COLO829 (cell line): ENCODE measurements at regions not wholly inside any gene's neighbourhood (a gene's known extent, or its start where the extent isn't known, plus 50 kb on each side); places are given as distances from the start of the nearest gene placed in this dataset.
"Not testable (repeated sequence)": the region's sequence is repeated elsewhere in the genome, so short reads cannot be mapped to it uniquely, and the experiment has no call there.

Experiments used
- DNase-seq: peaks from one replicate; pipeline ENCODE4 v3.0.0; 2012; ENCODE audit warnings: low spot score

DNA sequence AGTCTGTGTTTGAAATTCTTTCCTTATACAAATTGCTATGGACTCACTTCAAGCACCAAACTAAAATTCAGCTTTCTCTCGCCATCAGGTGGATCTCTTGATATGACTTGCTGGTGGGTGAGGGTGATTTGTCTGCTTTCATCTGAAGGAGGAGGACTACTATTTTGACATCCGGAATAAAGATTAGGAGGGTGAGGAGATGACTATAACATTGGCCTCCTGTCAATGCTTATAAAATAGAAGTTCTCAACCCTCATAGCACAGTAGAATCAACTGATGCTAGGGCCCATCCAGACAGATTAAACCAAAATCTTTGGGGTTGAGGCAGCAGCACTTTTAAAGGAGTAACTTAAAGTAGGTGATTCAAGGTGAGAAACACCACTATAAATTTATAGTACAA lies 120.4 kb upstream of the DNAJC10 start:
- DNase-seq: no peak

DNA sequence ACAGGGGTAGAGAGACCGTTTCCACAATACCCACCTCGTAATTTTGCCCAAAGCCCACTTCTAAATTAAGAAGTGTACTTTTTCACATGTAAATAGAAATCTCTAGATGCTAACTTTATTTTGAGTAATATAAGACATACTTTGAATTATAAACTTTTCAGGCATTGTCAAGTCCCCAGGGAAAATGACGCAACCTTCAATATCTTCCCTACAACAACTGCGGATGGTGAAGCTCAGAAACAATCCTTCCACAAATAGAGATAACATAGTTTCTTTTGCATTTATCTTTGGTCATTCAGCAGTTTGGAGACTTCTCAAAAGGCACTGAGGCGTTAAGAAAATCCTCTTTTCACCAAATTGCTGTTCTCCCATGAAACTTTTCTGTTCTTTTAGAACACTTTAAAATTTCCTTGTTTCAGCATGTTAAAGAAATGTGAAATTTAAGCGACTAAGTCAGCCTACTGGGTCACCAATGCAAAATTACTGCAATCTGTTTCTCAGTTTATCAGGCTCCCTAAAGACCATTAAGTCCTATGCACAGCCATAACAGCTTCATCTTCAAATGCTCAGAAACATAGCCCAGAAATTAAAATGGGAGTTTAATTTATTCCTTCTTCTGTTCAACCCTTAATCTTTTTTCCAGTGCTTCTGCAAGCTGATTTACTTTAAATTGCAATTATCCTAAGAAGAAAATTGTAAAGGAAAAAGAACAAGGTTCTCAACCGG lies 118.3 kb upstream of the DNAJC10 start:
- no peak for DNase-seq

DNA sequence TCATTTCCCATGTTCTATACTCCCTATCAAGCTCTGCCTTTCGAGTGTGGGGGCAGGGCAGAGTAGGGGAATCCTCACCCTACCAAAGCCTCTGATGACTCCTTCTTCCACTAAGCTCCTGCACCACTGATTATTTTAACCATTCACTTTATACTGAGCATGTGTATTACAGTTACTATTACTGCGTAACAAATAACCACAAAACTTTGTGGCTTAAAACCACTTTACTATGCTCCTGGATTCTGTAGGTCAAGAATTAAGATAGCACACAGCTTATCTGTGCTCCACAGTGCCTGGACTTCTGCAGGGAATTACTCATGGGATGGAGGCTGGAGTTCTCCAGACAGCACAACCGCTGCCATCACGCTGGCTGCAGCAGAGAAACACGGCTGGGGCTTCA lies 117.4 kb upstream of the DNAJC10 start:
- no peak for DNase-seq

DNA sequence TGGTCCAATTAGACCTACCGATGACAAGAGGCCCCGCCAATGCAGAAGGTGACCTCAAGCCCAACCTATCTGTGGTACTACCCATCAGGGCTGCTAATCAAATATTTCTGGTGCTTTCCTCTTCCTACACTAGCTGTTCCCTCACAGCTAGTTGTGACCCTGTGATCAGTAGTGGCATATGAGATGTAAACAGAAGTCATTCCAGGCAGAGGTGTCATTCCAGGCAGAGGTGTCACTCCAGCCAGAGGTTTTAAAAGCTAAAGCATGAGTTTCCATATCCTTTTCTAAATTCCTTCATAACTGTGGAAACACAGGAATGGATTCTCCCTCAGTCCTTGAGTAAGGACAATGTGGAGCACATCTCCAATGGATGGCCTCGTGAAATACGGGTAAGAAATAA lies 110.9 kb upstream of the DNAJC10 start:
- DNase-seq: no peak

DNA sequence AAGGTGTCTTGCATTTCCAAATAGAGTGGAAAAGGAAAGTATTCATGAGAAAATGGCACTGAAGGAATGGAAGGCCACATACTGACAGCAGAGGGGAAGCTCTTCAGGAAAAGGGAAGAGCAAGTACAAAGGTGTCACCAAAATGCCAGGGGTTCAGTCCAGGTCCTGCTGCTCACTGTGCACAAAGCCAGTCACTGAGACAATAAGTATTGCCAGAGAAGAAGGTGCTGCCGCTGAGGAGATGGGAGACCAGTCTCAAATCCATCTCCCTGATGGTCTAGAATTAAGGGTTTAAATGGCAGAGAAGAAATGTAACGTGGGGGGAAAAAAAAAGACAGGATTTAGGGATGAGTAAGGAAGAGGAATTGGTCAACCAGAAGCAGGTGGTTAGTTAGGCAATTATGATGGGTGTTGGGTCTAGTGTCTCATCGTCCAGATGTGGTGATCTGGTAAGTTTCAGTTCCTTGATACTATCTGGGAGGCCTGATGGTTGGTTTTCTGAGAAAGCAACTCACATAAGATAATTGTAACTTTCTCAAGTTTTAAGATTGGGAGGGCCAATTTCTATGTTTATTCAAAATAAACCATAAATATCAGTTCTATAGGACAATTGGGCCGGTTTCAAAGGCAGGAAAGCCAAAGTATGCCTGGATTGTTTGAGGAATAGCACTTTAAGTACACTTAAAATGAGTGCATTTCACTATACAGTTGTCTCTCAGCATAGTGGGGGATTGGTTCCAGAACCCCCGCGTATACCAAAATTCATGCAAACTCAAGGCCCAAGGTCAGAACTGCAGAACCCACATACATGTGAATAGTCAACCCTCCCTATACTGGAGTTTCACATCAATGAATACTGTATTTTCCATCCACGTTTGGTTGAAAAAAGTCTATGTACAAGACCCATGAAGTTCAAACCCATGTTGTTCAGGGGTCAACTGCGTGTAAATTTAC lies 109.1 kb upstream of the DNAJC10 start:
- DNase-seq: no peak

DNA sequence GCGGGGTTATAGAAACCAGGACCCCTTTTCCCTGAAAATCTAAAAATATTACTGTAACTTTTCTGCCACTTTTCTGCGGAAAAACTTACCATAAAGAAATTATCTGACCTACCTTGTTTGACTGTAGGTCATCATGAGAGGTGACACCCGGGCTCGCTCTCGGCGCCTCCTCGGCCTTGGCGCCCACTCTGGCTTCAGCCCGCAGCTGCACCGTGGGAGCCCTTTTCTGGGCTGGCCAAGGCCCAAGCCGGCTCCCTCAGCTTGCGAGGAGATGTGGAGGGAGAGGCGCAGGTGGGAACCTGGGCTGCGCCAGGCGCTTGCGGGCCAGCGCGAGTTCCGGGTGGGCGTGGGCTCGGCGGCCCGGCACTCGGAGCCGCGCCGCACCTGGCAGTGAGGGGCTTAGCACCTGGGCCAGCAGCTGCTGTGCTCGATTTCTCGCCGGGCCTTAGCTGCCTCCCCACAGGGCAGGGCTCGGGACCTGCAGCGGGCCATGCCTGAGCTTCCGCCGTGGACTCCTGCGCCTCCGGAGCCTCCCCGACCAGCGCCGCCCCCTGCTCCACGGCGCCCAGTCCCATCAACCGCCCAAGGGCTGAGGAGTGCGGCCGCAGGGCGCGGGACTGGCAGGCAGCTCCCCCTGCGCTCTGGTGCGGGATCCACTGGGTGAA lies 107.7 kb upstream of the DNAJC10 start:
- DNase-seq: no peak

DNA sequence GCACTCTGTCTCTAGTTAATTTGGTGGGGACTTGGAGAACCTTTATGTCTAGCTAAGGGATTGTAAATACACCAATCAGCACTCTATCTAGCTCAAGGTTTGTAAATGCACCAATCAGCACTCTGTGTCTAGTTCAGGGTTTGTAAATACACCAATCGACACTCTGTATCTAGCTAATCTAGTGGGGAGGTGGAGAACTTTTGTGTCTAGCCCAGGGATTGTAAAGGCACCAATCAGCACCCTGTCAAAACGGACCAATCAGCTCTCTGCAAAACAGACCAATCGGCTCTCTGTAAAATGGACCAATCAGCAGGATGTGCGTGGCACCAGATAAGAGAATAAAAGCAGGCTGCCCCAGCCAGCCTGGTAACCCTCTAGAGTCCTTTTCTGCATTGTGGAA lies 107.1 kb upstream of the DNAJC10 start:
- not testable (repeated sequence) for DNase-seq

DNA sequence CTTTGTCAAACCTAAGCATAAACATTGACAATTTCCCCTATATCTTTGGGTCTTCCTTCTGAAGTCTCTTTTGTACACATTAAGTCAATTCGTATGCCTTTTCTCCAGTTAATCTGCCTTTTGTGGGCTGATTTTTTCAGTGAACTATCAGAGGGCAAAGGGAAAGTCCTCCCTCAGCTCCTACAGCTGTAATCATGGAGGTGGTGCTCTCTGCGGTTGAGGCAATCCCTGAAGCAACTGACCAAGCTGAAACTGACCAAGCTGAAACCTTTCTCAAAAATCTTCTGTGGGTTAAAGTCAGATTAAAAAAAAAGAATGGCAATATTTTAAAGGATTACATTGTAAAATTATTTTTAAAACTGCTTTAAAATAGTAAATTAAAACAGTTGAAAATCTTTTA lies 105.8 kb upstream of the DNAJC10 start:
- no peak for DNase-seq

DNA sequence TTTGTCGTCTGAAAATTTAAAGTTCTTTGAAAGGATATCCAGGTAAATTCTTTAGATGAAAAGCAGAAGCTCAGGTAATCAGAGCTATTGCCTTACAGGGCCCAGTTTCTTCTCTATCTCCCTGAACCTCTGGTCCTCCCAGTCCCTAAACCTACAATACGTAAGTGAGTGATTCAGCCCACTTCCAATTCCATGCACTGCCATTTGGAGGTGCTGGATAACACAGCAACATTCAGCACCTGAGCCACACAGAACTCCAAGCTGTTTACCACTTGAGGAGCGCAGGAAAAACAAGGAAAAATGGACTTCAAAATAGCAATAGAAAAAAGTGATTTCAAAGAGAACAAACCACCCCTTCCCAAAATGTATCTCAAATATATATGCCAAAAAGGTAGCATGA lies 105.0 kb upstream of the DNAJC10 start:
- DNase-seq: no peak

DNA sequence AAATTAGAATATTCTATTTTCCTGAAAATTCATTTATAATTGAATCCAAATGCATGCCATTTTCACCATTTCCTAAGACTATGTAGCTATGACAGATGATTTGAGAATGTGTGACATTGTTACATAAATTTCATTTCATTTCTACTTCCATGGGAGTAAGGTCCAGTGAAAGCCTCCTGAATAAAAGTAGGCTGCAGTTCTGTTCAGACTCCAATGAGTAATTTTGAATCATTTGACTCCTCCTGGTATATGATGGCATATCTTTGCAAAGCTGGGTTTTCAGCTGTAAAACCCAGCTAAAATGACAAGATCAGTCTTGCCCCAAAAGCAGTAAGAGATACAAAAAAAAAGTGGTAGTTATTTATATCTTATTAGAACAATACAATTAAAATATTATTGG lies 101.0 kb upstream of the DNAJC10 start:
- DNase-seq: no peak

DNA sequence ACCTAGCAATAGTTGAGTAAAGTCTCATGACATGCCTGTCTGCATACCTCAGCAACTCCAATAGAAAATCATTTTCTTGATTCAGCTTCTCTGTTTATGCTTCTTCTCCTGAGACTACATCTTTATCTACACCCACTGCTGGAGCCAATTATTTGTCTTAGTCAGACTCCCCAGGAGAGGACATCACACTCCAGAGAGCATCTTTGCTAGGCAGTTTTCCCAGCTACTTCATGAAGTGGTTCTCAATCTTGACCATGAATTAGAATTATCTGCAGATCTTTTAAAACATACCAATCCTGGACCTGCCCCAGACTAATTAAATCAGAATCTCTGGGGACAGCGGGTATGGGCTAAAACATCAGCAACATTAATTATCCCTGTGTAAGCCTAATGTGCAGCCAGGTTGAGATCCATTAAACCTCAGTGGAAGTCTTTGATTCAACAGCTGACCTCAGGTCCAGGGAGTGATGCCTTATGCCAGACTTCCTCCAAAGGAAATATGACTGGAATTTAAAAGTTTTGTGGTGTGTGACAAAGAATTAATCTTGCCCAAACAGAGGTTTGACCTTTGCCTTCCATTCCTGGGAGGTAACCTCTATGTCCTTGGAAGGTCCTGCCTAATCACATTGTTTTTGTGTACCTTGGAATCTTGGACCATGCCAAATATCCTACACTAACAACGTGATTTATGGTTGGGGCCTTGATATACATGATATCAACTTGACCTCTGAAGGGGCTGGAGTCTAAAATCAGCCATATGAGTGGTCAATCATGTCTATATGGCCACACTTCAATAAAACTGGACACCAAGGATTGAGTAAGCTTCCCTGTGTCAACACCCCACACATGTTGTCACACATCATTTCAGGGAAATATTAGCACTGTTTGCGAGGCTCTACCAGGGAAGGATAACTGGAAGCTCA lies 99.3 kb upstream of the DNAJC10 start:
- no peak for DNase-seq

DNA sequence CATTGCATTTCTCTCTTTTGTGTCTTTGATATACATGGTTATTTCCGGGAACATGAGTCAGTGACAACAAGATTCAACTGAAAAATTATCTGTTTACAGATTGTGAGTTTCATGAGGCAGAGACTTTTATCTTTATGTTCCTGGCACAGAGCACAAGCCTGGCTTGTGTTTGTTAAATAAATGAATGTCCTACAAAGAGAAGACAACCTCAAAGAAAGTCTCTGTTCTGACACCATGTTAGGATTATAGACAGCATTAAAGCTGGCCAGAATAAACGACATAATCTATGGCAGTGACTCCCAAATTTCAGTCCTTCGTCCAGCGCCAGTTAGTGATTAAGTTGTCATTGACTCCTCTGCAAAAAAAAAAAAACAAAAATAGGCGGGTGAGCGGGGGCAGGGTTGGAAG lies 97.4 kb upstream of the DNAJC10 start:
- DNase-seq: peak; percentile 51

DNA sequence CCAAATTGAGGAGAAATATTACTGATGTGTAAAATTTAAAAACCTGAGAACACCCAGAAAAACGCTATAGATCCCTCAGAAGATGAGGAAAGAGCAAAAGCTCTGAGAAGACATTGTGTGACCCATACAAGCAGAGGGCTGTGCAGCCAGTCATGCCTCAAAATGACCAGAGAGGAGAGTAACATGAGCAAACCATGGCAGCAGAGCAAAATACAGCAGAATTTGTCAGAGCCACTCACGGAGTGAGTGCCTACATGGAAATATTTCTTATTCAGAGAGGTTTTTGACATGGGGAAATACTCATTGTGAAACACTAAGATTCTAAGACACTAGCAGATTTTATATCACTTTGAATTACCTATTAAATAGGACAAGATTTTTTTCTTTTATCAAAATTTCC lies 96.8 kb upstream of the DNAJC10 start:
- no peak for DNase-seq

DNA sequence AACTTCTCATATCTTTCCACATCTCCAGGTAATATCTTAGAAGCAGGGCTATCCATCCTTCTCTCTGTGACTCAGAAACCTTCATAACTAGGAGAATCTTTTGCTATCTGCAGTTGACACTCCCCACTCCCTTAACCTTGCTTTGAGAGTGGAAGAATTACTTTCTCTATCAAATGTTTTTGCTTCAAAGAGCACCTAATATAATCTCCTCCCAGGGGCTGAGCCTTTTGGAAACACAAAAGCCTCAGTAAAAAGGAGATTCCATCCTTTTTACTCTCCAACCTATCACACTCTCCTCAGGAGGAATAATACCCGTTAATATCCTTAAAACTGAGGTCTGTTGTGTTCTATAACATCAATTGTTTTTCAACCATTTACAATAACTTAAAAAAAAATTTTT lies 94.9 kb upstream of the DNAJC10 start:
- DNase-seq: no peak

DNA sequence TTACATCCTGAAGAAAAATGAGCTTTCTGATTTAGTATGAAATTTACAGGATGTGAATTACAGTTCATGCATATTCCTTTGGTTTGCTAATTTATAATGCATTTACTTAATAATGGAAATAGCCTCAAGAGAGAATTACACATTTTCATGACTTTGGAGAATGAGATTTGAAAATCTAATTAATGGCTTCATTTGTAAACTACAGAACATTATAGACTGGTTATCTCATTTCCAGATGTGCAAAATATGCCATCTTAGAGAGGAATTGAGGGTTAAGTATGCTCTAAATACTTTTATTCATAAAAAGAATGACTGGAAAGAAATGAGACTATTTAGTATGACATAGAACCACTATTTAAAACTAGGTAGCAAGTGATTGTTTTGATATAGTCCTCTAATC lies 94.2 kb upstream of the DNAJC10 start:
- DNase-seq: no peak

DNA sequence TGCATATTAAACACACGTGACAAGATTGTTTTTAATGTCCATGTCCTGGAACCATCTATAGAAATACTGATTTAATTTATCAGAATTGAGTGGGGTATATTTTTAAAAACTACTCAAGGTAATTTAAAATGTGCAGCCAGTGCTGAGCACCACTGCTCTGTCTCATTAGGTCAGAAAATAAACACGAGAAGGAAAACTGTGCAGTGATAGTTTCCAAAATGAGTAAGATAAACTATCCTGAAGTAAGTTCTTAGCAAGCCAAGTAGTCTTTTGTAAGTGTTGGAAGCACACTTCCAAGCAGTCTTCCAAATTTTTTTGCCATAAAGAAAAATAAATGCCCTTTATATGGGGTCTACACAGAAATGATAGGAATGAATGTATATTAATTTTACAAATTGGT lies 93.8 kb upstream of the DNAJC10 start:
- DNase-seq: no peak

DNA sequence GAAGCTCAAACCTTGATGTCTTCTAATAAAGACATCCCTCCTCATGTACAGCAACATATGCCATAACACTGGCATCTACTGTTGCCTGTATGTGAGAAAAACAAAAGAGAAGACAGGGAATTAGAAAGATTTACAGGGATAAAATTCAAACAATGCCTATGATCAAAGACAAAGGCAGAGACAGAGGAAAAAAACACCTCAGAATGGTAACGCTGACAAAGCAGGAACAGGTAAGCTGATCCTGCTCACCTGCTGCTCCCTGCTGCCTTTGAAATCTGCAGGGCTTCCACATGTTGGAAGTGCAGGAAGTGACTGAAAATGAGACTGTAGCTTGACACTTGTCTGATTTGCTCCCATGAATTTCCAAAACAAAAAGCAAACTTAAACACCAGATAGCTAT lies 90.2 kb upstream of the DNAJC10 start:
- no peak for DNase-seq

DNA sequence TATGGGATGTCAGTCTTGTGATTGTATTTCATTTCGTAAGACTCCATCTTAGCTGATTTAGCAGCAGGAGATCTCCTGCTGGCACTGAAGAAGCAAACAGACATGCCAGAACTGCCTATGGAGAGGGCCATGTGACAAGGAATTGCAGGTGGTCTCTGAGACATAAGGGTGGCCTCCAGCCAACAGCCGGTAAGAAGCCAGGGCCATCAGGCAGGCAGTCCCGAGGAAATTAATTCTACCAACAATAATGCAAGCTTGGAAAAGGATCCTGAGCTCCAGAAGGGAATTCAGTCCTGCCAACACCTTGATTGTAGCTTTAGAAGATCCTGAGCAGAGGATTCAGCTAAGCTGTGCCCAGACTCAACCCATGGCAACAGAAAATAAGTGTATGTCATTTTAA lies 87.1 kb upstream of the DNAJC10 start:
- no peak for DNase-seq

DNA sequence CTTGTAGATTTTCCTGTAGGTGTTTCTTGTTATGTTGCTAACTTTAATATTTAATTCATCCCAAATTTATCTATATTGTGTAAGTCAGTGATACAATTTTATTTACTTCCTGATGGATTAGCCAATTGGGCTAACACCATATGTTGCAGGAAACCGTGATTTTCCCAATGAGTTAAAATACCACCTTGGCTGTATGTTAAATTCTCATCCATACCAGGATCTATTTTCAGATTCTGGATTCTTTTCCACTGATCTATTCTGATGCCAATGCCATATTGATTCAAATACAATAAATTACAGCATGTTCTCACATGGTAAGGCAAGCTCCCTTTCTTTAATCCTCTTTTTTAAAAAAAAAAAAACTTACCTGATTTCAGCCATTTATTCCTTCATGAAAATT lies 85.8 kb upstream of the DNAJC10 start:
- DNase-seq: no peak

DNA sequence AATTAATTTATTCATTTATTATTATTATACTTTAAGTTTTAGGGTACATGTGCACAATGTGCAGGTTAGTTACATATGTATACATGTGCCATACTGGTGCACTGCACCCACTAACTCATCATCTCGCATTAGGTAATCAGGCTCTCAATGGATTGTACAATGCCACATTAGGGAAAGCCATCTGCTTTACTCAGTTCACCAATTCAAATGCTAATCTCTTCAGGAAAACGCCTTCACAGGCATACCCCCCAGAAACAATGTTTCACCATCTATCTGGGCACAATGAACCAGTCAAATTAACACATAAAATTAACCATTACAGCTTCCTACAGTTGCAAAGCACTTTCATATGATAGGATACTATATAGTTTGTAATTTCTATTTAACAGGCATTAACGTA lies 84.8 kb upstream of the DNAJC10 start:
- no peak for DNase-seq

DNA sequence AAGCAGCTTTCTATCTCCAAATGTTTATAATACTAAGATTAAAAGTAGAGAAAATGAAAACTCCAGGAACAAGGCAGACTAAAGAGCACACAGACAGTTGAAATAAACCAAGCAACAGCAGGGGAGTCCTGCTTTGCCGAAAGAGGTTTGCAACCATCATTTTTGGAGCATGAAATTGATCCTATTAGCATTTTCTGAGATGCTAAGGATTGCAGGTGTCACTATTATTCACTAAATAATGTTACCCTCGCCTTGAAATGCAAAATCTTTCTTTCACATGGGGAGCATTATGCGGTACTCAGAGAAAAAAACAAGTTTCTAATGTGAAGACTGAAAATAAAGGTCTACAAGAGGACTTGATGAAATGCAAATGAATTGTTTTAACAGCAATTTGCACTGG lies 81.7 kb upstream of the DNAJC10 start:
- no peak for DNase-seq

DNA sequence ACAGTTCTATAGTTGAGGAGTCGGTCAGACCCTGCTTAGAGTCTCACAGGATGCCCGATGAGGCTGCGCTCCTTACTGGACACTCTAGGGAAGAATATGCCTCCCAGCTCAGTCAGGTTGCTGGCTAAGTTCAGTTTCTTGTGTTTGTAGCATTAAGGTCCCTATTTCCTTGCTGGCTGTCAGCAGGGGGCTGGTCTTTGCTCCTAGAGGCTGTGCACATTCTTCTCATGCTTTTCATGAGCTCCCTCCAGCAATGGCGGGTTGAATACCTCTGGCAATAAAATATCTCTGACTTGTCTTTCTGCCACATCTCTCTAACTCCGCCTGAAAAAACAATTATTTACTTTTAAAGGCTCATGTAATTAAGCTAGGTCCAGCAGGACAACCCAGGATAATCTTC lies 79.4 kb upstream of the DNAJC10 start:
- no peak for DNase-seq
